Body of pancreas (tissue), 4 donors: ENCODE measurements at regions not wholly inside any gene's neighbourhood (a gene's known extent, or its start where the extent isn't known, plus 50 kb on each side); places are given as distances from the start of the nearest gene placed in this dataset. TPM values are rescaled to one million over a fixed set of nuclear protein-coding genes. Genes with fewer than 3 reads are reported as not detected.

Source experiments
- ATAC-seq: fragments of 150-250 bp; one replicate; pipeline ENCODE4 v1.9.1; 2016
- DNase-seq, 4 donors: peaks; one replicate each; pipeline ENCODE4 v3.0.0-alpha.2; 2019
- H3K27ac ChIP-seq, 4 donors: fragments of 200-600 bp; sonication (generic); 1 replicate in 3 of 4; 2 replicates in 1 of 4; pipeline versions ENCODE4 v1.5.1 to v1.6.1; 2016 to 2019; ENCODE audit warnings: mild to moderate bottlenecking in 1 of 4, mixed read lengths in 1 of 4, moderate library complexity in 1 of 4
- H3K27me3 ChIP-seq, 2 donors: fragments of 200-600 bp; sonication (generic); one replicate each; pipeline ENCODE4 v1.6.0; 2016; ENCODE audit warnings: mild to moderate bottlenecking in 1 of 2
- H3K36me3 ChIP-seq, 2 donors: fragments of 200-600 bp; sonication (generic); replicated peaks in 1 of 2; 2 replicates each; pipeline ENCODE4 v1.5.1; 2016; ENCODE audit warnings: low read depth in 2 of 2; ENCODE audit not compliant: insufficient read depth in 1 of 2
- H3K4me1 ChIP-seq: fragments of 200-600 bp; sonication (generic); one replicate; pipeline ENCODE4 v1.6.0; 2016
- H3K4me3 ChIP-seq, 2 donors: fragments of 200-600 bp; sonication (generic); 1 replicate in 1 of 2; 2 replicates in 1 of 2; pipeline ENCODE4 v1.5.1; 2016 to 2019
- H3K9me3 ChIP-seq, 3 donors: fragments of 200-600 bp; sonication (generic); 1 replicate in 2 of 3; 2 replicates in 1 of 3; pipeline ENCODE4 v1.5.1; 2016
- POLR2A ChIP-seq, 3 donors: fragments of 450-650 bp; IDR thresholded peaks; one replicate each; pipeline ENCODE4 v1.6.1; 2016; ENCODE audit warnings: antibody characterized with exemption in 3 of 3, mild to moderate bottlenecking in 2 of 3
- WGBS, 2 donors: methylation state at CpG; one replicate each; pipeline ENCODE4 v1.1.5; 2017; 5-methylcytosine and 5-hydroxymethylcytosine counted together
- intact Hi-C: fragments of 100-400 bp; cut with DNase I; formaldehyde crosslinking; loops from one replicate; pipeline ENCODE4 v1.15.1; 2023
- small RNA-seq: library from RNA; depleted of rRNA; stranded (forward); fragments of <200 nt; gene quantifications from one replicate; pipeline ENCODE3, GENCODE V24; 2016
- TF ChIP-seq, protein P1 (sequence below), 7 experiments: fragments of 450-650 bp in 4 of 7; fragments of 200-600 bp in 3 of 7; sonication (generic) in 3 of 7; IDR thresholded peaks; one replicate each; pipeline ENCODE4 v1.5.1; 2016 to 2019; ENCODE audit warnings: antibody characterized with exemption in 7 of 7

DNA sequence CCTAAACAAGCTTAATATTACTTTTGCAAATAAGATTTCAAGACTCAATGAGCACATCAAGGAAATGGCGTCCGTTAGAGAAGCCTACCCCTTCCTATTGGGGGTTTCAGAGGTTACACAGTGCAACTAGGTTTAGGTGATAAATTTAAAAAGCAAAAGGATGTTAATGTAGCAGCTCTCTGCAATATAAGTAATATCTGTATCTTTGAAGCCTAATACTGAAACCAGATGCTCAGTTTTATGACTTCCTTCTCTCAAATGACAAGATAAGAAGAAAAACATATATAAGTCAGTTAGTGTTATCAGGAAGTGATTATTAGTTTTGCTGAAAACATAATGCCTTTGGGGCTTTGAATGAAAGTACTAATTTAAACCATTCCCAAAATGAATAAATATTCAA is 54.3 kb upstream of the MED13 start:
- Histone ChIP-seq H3K9me3 (no peaks in the 10 kb centered on the region), H3K27me3 (no peaks in the 10 kb centered on the region), H3K4me3 (no peak overlapping the region), H3K36me3 (no peaks in the 10 kb centered on the region), H3K4me1 (no peaks in the 10 kb centered on the region), H3K27ac (no peak overlapping the region)
- TF ChIP-seq, protein P1, sequence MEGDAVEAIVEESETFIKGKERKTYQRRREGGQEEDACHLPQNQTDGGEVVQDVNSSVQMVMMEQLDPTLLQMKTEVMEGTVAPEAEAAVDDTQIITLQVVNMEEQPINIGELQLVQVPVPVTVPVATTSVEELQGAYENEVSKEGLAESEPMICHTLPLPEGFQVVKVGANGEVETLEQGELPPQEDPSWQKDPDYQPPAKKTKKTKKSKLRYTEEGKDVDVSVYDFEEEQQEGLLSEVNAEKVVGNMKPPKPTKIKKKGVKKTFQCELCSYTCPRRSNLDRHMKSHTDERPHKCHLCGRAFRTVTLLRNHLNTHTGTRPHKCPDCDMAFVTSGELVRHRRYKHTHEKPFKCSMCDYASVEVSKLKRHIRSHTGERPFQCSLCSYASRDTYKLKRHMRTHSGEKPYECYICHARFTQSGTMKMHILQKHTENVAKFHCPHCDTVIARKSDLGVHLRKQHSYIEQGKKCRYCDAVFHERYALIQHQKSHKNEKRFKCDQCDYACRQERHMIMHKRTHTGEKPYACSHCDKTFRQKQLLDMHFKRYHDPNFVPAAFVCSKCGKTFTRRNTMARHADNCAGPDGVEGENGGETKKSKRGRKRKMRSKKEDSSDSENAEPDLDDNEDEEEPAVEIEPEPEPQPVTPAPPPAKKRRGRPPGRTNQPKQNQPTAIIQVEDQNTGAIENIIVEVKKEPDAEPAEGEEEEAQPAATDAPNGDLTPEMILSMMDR (IDR thresholded peaks at IDR 0.05) = no peak
- no peak for TF ChIP-seq POLR2A (IDR thresholded peaks at IDR 0.05)
- ATAC-seq (no peak), DNase-seq (no peak)
- 79 to 85% methylated on average over 2 of the region's 2 CpGs for WGBS, 2 donors
- intact Hi-C loops = no loop called here

Small RNAs in the stretch of these regions (small RNA-seq; reads per million reads assigned to genes)
- gene RF00019 = not detected
